HG02610 (cell line): ENCODE measurements at regions not wholly inside any gene's neighbourhood (a gene's known extent, or its start where the extent isn't known, plus 50 kb on each side); places are given as distances from the start of the nearest gene placed in this dataset.

Source experiments
- ATAC-seq: cut with Tn5 transposase; IDR thresholded peaks from one replicate; pipeline ENCODE4 v1.9.1; 2021; ENCODE audit warnings: mild to moderate bottlenecking, moderate library complexity; ENCODE audit not compliant: unreplicated experiment

DNA sequence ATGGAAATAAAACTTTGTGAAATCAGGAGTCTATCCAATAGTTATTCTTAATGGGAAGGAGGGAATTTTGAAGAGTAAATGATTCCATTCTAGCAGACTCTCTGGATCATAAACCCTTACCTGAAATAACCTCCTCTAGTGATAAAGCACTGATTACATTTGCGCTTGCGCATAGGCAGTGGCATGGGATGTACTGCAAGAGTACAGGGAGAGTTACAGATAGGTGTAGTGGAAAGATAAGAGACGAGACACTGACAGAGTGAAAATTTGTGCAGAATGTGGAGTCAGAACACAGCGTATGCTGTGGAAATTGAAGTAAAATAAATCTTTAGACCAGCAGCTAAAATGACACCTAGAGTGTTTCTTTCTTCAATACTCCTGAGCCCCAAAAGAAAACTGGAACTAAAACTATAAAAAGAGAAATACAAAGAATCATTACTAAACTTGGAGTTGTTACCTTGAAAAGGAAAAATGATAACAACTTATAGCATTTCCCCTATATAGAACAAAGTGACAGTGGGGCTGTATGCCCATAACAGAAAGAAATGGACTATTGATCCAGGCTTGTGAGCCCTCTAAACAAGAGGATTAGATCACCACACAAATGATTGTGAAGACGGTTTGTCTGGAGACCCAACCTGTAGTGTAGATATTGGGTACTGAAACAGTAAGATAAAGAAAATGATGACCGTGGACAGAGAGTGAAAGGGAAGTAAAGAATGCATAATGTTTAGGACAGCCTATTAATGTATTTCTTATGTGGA lies 1471.2 kb upstream of the NUDT12 start:
- ATAC-seq = no peak

DNA sequence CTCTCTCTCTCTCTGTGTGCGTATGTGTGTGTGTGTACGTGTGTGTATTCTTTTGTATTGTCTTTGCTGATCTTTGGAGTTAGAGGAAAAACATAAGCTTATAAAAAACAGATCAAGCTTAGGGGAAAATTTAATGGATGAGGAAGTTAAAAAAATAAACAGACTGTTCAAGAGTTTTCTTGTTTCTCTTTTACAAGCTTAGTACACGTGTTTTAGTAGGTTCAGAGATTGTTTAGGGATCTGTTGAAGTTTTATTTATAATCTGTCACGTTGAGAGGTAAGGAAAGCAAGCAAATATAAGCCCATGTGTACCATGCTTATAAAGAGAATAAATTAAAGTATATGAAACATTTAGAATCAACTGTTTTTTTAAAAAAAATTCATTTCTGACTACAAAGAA lies 1470.3 kb upstream of the NUDT12 start:
- no peak for ATAC-seq

DNA sequence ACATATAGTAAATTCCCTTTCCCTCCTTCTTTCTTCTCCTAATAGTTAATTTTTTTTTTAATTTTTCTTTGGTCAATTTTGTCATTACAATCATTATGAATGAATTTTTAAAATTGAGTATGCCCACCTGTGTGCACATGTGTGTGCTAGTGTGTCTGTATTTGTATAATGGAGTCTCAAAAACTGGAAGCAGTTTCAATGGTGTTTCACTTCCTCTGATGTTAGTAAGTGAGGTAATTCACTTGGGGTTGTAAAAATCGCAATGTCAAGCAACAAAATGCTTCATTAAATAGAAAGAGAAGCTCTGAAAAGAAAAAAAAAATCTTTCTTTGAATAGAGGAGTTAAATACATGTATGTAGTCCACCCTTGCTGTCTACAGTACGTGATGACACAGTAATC lies 1467.6 kb upstream of the NUDT12 start:
- ATAC-seq = no peak

DNA sequence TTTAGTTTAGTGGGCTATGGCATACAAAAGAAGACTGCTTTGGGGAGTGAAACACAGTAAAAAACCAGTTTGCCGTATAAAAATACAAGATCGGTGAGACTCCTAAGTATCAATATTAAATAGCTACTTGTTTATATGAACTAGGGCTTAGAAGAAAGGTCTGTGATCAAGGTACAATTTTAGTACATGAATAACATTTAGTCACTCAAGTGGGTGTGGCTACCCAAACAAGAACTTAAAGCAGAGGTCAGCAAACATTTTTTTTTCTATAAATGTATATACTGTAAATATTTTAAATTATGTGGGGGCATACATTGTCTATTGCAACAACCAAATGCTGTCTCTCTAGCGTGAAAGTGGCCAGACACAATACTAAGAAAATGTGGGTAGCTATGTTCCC lies 1452.5 kb upstream of the NUDT12 start:
- ATAC-seq = no peak

DNA sequence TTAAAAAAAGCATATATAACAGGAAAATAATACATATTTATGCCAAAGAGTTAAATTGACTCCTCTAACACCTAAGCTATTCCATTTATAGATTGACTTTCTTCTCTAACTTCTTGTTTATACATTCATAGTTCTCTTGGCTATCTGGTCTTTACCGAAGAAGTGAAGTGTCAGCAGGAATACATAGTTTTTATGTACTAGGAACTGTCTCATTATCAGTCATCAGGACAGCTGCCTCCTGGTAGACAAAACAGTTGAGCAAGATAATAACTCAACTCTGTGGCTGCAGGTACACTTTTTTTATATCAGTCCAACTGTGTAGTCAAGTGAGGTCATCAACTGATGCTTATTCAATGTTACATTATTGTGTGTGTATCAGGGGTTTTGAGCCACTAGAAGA lies 1436.0 kb upstream of the NUDT12 start:
- no peak for ATAC-seq

DNA sequence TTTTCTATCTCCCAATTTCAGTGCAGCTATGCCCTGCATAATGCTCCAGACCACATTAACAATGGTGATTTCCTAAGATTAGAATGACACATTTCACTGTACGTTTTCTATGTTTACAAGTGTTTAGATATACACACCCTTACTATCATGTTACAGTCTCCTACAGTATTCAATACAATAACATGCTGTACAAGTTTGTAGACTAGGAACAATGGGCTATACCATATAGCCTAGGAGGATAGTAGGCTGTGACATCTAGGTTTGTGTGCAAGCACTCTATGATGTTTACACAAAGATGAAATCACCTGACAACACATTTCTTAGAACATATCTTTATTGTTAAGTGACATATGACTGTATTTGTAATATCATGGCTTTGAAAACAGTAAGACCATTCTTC lies 1435.6 kb upstream of the NUDT12 start:
- ATAC-seq = no peak

DNA sequence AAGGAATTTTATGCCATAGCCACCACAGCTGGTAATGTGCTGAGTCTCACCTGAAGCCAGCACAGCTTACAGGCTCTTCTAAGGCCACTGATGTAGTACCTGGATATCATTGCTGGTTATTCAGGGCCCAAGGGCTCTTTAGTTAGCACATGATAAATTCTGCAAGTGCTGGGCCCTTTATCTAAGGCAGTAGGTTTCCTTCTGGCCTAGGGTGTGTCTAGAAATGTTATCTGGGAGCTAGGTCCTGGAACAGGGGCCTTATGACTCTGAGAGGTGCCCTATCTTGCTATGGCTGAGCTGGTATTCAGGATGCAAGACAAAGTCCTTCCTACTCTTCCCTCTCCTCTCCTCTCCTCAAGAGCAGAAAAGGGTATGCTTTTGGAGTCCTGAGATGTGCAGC lies 1424.5 kb upstream of the NUDT12 start:
- ATAC-seq = no peak

DNA sequence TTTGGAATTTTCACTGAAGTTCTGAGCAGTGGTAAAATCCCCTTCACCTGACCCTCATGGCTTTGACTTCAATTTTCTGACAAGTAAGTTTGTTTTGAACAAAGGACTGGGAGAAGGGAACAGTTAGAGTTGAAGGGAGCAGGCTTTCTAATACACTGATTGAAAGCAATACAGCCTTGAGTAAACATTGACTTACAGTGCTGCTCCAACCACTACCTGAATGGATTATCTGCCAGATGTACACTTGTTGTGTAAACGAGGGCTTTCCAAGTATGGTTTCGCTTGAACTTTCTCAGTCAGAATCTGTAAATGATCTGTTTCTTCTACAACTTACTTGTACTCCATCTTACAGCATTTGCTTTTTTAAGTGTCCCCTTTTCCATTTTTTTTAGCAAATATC lies 1414.9 kb upstream of the NUDT12 start:
- no peak for ATAC-seq

DNA sequence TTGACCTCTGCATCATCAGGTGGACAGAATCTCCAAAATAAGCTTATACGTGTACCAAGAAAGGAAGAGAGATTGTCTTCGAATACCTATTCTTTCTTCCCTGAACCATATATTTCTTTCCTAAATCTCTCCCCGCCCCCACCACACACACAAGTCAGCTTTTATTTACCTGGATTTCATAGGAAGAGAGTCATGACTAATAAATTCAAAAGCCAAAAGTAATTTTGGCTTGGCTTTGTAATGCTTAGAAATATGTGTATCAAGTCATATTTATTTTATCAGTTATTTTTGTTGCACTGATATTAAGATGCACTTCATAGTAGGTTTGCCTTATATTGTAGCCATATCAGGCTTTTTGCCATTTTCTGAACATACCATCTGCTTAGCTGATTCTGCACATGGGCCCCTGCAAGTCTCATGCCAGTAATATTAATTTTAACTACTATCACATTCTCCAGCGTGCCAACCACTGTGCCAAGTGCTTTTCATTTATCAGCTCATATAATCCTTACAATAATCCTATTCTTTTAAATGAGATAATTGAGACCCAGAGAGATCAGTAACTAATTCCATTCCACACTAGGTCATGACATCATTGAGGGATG lies 1405.3 kb upstream of the NUDT12 start:
- ATAC-seq = no peak

DNA sequence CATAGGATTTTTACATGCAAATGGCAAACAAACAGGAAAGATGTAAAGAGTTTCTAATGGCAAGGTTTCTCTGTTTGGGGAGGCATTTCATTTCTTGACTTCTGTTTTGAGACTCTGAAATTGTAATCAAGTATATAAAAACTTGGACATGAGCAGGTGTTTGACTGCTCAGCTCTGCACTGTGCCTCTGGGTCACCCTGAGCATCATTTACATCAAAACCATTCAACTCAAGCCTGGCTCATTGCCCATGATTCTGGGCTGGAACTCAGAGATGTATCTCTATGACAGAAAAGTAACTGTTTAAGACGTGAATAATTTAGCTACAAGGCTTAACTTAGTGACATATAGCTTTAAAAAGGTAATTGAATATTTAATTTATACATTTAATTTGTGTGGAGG lies 1402.4 kb upstream of the NUDT12 start:
- ATAC-seq = no peak

DNA sequence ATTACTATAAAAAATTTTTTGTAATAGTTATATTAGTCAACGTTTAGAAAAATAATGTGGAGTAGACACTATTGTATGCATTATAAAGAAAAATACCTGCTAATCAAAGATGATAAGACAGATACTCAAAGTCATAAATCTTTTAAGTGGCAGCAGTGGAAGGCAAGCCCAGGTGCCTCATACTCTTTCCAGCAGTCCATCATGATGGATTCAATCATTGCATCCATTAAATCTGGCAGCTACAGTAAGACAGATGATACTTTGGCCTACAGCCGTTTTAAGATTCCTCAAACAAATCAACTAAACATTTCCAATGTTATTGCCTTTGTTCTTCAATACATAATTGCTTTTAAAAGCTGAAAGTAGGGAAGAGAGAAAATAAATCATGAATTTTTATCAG lies 1392.9 kb upstream of the NUDT12 start:
- ATAC-seq = no peak

DNA sequence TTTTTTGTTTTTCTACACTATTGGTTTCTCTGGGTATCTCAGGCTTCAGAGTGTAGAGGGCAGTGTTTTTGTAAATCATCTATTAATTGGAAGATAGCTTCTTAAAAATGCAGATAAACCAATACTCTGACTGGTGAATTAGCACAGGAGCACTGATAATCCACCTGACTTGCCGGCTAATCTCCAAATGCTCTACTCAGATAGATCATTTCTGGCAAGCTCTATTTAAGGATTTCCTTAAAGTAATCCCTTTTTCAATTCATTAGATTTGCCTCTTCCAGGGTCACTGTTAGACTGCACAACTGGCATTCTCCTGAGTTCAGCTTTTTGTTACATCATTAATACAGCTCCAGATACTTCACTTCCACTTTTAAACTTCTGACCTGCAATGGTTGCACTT lies 1390.3 kb upstream of the NUDT12 start:
- no peak for ATAC-seq

DNA sequence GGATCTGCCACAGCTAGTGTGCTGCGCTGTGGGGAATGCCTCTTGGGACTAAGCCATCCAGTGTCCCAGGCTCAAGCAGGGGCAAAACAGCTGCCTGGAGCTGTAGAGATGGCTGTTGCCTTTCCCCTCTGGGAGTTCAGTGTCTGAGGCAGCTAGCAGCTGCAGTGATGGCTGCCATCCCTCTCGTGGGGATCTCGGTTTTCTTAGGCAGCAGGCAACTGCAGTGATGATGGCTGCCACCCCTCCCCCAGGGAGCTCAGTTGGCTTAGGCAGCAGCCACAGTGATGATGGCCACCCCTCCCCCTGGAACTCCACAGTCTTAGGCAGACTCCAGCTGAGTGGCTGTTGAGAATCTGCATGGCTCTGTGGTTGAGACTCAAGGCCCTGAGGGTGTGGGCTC lies 1389.2 kb upstream of the NUDT12 start:
- ATAC-seq = no peak

DNA sequence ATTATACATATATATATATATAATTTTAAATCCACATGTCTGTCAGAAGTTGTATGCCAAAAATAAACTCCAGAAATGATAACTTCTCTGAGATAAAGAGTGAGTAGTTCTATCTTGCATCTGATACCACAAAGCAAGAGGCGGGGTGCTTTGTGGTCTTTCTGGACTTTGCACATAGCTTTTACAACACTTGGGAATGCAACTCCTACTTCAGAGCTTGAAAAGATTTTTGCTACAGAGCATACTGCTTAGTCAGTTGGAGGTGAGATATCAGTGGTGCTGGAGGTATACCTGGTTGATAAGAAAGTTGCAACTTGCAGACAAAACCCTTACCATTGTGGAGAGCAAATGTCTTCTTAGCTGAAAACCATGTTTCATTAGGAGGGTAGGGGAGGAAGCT lies 1384.5 kb upstream of the NUDT12 start:
- ATAC-seq = no peak

DNA sequence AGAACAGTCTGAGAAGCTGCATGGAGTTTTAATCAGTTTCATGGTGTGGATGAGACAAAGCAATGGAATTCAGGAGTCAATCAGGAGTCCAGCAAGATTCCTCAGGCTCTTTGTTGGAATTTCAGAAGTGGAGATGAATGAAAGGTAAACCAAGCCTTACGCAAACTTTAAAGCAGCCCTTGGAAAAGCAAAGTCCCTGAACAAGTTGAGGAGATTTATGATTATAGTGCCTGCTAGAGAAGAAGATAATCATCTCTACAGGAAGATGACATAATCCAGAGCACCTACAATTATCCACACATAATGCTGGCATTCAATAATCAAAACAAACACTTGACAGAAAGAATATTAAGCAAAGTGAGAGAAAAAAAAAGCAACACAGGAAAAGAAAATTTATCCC lies 1380.1 kb upstream of the NUDT12 start:
- no peak for ATAC-seq

DNA sequence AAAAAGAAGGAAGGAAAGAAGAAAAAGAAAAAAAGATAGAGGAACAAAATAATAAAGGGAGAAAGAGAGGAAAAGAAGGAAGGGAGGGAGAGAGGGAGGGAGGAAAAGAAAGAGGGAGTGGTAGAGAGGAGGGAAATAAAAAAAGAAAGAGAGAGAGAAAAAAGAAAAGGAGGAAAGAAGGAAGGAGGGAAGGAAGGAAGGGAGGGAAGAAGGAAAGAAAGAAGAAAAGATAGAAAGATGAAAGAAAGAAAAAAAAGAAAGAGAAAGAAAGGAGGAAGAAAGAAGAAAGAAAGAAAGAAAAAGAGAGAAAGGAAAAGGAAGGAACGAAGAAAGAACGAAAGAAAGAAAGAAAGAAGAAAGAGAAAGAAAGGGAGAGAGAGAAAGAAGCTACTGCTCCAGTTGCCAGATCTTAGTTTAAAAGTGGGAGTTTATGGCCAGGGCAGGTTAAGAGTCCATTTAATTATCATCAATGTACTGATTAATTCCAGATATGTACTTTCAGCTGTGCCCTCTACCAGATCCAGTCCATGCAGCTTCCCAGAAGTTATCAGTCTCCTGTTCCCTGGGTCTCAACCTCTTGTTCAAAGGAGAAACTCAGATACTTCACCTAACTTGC lies 1378.5 kb upstream of the NUDT12 start:
- ATAC-seq = no peak

DNA sequence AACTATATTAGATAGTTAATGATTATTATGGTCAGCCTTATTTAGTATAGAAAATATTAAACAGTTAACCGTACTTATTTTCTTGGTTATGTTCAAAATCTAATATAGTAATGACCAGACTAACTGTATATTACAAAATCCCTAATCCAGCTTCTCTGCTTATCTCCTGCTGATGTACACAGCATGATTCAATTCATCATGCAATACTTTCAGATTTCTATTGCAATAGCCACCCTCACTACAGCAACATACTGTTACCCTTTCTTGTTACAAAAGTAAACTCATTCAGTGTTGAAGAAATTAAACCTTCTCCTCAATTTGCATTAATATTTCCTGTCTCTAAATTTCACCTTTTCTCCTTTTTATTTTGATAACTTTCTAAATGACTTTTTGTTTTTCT lies 1375.0 kb upstream of the NUDT12 start:
- no peak for ATAC-seq

DNA sequence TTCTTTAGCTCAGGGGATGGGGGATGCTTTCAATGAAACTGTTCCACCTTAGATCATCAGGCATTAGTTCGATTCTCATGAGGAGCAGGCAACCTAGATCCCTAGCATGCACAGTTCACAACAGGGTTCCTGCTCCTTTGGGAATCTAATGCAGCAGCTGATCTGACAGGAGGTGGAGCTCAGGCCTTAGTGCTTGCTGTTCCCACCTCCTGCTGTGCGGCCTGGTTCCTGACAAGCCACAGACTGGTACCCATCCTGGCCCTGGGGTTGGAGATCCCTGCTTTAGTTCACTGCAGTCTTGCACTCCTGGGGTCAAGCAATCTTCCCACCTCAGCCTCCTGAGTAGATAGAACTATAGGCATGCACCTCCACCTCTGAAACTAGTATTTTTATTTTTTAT lies 1369.8 kb upstream of the NUDT12 start:
- ATAC-seq = no peak

DNA sequence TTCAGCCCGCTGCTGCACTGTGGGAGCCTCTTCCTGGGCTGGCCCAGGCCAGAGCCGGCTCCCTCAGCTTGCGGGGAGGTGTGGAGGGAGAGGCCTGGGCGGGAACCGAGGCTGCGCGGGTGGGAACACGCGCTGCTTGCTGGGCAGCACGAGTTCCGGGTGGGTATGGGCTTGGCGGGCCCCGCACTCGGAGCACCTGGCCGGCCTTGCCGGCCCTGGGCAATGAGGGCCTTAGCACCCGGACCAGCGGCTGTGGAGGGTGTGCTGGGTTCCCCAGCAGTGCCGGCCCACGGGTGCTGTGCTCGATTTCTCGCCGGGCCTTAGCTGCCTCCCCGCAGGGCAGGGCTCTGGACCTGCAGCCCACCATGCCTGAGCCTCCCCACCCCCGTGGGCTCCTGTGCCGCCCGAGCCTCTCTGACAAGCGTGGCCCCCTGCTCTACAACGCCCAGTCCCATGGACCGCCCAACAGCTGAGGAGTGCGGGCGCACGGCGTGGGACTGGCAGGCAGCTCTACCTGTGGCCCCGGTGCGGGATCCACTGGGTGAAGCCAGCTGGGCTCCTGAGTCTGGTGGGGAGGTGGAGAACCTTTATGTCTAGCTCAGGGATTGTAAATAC lies 1366.4 kb upstream of the NUDT12 start:
- no peak for ATAC-seq

DNA sequence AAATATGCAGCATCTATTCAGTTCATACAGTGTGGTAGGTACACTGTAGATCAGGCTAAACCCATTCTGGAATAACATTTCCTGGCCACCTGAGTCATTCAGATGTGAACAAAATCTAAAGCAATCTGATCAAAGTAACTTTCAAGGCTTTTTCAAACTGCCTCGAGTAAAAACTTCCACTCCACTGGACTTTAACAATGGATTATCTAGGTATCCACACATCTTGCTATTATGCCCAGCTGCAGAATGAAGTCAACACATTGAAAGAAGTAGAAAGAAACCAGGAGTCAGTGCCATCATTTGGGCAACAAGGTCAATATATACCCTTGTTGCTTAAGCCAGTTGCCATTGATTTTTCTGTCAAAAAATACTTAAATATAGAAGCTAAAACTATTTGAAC lies 1352.6 kb upstream of the NUDT12 start:
- ATAC-seq = no peak

DNA sequence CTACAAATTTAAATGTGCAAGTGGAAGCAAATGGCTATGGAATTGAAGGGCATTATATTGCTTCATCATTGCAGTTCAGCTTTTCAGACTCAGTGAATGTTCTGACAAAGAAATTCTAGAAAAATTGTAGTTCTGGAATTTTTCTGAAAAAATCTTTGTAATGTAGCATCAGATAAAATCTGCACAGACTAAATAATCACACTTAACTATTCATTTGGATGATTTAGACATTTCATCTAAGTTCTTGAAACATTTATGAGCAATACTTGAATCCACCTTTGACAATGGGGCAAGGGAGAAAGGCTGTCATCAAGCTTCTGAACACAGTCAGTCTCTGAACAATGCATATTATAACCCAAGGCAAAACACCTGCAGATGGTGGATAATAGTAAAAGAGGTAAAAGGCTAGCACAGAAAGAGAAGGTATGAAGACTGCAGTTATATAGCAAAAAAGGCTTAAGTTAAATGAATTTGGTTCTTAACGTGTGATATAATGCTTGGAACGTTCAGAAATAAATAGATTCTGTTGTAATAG lies 1352.0 kb upstream of the NUDT12 start:
- ATAC-seq = no peak

DNA sequence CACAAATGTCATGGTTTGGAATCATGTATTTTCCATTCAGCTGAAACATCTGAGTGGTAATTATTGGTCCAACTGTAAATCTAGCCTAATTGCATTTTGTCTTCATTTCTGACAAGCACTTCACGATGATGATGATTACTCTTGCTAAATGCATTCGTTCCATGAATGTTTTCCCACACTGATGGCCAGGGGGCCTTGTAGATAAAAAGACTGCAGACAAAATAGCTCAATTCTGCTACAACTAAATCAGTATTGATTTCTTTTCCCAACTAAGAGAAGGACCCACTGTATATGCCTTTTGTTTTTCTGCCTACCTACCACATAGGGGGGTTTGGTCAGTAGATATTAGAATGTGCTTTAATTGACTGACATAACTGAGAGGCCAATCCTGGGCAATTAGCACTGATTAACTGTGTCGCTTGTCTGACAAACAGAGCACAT lies 1351.3 kb upstream of the NUDT12 start:
- no peak for ATAC-seq
